Right atrium auricular region (tissue), 2 donors: ENCODE measurements at regions not wholly inside any gene's neighbourhood (a gene's known extent, or its start where the extent isn't known, plus 50 kb on each side); places are given as distances from the start of the nearest gene placed in this dataset.

Source experiments
- DNase-seq: peaks from one replicate; pipeline ENCODE4 v3.0.0-alpha.2; 2019; ENCODE audit warnings: low spot score
- H3K27ac ChIP-seq, 2 donors: fragments of 200-600 bp; sonication (generic); 1 replicate in 1 of 2; 2 replicates in 1 of 2; pipeline ENCODE4 v1.5.1; 2016 to 2019
- H3K27me3 ChIP-seq, 2 donors: fragments of 200-600 bp; sonication (generic); one replicate each; pipeline versions ENCODE4 v1.5.1 to v1.6.0; 2017 to 2019
- H3K36me3 ChIP-seq: fragments of 200-600 bp; sonication (generic); one replicate; pipeline ENCODE4 v1.5.1; 2016
- H3K4me1 ChIP-seq, 2 donors: fragments of 200-600 bp; sonication (generic); one replicate each; pipeline versions ENCODE4 v1.5.1 to v1.6.0; 2017 to 2019
- H3K4me3 ChIP-seq, 2 donors: fragments of 200-600 bp; sonication (generic); 1 replicate in 1 of 2; 2 replicates in 1 of 2; pipeline ENCODE4 v1.5.1; 2017 to 2019; ENCODE audit warnings: mild to moderate bottlenecking in 1 of 2, moderate library complexity in 1 of 2
- H3K9me3 ChIP-seq, 2 donors: fragments of 200-600 bp; sonication (generic); one replicate each; pipeline ENCODE4 v1.5.1; 2019
- TF ChIP-seq, protein P1 (sequence below), 2 donors: fragments of 200-600 bp; sonication (generic); IDR thresholded peaks; one replicate each; pipeline ENCODE4 v1.5.1; 2019; ENCODE audit warnings: antibody characterized with exemption in 2 of 2

DNA sequence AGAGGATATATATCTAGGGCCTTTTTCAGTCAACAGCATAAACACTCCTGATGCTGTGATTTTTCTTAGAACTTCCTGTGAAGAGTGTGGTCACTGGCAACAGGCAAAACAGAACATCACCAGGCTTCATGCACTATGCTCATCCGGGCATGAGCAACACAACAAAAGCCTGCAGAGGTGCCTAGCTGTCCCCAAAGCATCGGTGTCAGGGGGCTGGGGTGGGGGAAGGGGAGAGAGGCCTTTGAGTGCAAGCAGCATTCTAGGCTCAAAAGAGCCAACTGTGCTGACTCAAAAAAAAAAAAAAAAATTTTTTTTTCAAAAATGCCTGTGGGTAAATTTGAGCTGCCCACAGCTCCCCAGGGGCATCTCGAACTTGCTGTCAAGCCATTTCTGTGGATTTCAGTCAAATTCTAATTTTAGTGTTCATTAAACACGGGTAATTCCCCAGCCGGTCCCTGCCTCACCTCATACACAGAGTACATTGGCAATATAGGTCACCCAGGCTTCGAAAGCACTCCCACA, 194.6 kb upstream of the DYNLRB2 start:
- TF ChIP-seq, protein P1, sequence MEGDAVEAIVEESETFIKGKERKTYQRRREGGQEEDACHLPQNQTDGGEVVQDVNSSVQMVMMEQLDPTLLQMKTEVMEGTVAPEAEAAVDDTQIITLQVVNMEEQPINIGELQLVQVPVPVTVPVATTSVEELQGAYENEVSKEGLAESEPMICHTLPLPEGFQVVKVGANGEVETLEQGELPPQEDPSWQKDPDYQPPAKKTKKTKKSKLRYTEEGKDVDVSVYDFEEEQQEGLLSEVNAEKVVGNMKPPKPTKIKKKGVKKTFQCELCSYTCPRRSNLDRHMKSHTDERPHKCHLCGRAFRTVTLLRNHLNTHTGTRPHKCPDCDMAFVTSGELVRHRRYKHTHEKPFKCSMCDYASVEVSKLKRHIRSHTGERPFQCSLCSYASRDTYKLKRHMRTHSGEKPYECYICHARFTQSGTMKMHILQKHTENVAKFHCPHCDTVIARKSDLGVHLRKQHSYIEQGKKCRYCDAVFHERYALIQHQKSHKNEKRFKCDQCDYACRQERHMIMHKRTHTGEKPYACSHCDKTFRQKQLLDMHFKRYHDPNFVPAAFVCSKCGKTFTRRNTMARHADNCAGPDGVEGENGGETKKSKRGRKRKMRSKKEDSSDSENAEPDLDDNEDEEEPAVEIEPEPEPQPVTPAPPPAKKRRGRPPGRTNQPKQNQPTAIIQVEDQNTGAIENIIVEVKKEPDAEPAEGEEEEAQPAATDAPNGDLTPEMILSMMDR (IDR thresholded peaks at IDR 0.05) = no peak

DNA sequence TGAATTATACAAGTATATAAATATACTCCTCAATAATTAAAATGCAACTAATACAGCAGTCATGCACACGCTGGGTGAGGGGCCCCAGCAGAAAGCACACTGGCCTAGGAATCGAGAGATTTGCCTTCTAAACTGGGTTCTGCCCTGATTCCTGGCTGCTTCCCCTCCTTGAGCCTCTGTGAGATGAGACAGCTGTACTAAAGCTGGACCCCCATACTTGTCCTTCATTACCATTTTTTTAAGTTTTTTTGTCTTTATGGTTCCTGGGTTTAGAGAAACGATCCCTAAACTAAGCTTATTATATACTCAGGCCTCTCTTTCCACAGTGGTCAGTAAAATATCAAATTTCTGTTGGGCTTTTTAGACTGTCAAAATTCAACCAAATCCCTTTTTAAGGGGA, 195.1 kb upstream of the DYNLRB2 start:
- TF ChIP-seq, protein P1 (IDR thresholded peaks at IDR 0.05) = no peak
- no peaks in the 10 kb centered on the region for H3K36me3 ChIP-seq

More for the DNA sequence above, 194.6 kb upstream of the DYNLRB2 start:
- DNase-seq = no peak
- Histone ChIP-seq H3K9me3 (peaks cover 0 to 6% of the 10 kb centered on the region in 2 donors), H3K36me3 (no peaks in the 10 kb centered on the region), H3K4me3 (no peak overlapping the region), H3K27me3 (no peaks in the 10 kb centered on the region), H3K27ac (no peak overlapping the region), H3K4me1 (no peaks in the 10 kb centered on the region)

DNA sequence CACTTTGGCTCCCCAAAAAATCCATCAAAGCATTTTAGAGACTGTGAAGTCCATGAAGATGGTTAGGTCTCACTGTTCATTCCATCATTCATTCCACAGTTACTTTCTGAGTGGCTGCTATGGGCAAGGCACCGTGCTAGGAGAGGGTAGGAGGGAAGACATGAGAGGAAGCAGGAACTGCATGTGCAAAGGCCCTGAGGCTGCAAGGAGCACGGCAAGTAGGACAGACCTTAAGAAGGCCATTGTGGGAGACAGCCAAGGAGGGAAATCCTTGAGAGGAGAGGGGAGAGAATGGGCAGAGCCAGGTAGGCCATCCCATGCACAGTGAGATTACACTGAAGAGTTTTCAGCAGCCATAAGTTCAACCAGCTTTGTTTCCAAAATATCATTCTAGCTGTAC, 196.2 kb upstream of the DYNLRB2 start:
- H3K27me3 ChIP-seq = no peaks in the 10 kb centered on the region
- DNase-seq = no peak
- no peaks in the 10 kb centered on the region for H3K36me3 ChIP-seq
- H3K4me3 ChIP-seq = no peak overlapping the region
- H3K4me1 ChIP-seq = no peaks in the 10 kb centered on the region
- no peak overlapping the region for H3K27ac ChIP-seq
- TF ChIP-seq, protein P1 (IDR thresholded peaks at IDR 0.05) = no peak
- H3K9me3 ChIP-seq = peaks cover 0 to 6% of the 10 kb centered on the region in 2 donors

More for the DNA sequence above, 195.1 kb upstream of the DYNLRB2 start:
- no peaks in the 10 kb centered on the region for H3K27me3 ChIP-seq
- DNase-seq = no peak
- H3K4me1 ChIP-seq = no peaks in the 10 kb centered on the region
- H3K27ac ChIP-seq = no peak overlapping the region
- H3K4me3 ChIP-seq = no peak overlapping the region
- peaks cover 0 to 6% of the 10 kb centered on the region in 2 donors for H3K9me3 ChIP-seq

DNA sequence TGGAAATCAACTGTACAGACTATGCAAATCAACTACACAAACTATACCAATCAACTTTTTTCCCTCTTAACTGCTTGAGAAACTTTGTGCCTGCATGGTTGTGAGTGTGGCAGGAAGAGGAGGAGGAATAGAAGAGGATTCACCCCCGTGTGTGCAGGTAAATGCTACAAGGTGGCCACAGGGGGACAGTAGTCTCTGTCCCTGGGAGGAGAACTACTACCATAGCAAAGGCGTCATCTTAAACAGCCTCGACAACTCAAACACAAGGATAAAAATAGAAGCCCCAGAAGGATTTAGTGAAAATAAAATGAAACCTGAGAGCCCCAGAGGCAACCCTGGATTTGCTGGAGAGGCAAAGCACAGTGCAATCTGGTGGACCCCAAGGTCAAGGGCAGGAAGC, 199.5 kb upstream of the DYNLRB2 start:
- Histone ChIP-seq H3K4me1 (no peaks in the 10 kb centered on the region), H3K36me3 (no peaks in the 10 kb centered on the region), H3K27me3 (no peaks in the 10 kb centered on the region), H3K27ac (no peak overlapping the region), H3K9me3 (no peaks in the 10 kb centered on the region), H3K4me3 (no peak overlapping the region)
- TF ChIP-seq, protein P1 (IDR thresholded peaks at IDR 0.05) = no peak
- DNase-seq = no peak

DNA sequence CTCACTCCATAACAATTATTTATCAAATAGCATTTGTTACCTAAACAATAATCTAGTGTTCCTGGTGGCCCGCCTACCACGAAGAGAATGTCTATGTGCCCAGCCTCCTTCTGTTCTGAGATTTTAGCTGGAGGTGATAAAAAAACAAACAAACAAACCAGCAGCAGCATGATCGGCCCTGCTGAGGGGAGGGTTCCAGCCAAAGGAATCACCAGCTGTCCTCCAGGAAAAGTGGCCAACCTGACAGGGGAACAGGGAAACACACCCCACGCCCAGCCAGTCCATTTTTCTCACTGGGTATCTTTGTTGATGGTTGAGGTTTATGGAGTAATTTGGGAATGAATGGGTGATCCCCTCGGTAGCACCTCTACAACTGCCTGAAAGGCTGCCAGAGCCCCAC, 203.0 kb upstream of the DYNLRB2 start:
- no peak for DNase-seq
- Histone ChIP-seq H3K27me3 (no peaks in the 10 kb centered on the region), H3K9me3 (no peaks in the 10 kb centered on the region), H3K4me3 (no peak overlapping the region), H3K36me3 (no peaks in the 10 kb centered on the region), H3K27ac (no peak overlapping the region), H3K4me1 (no peaks in the 10 kb centered on the region)
- TF ChIP-seq, protein P1 (IDR thresholded peaks at IDR 0.05) = no peak

DNA sequence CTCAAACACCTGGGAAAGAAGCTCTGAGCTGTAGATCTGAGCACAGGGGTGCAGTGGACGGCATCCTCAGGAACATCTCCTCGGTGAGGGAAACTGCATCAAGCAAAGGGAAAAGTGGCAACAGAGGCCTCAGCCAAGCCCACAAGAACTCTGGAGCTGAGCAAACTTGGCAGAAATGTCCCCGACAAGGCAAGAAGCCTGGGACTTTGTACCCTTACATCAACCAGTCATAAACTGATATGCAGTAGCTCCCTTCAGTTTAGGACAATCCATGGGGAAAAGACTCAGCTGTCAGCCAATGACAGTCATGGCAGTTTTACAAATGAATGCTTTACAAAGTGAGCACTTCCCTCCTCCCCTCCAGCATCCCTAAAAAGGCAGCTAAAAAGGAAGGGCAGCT, 210.0 kb upstream of the DYNLRB2 start:
- H3K36me3 ChIP-seq = no peaks in the 10 kb centered on the region
- no peak overlapping the region for H3K4me3 ChIP-seq
- no peaks in the 10 kb centered on the region for H3K4me1 ChIP-seq
- H3K27ac ChIP-seq = no peak overlapping the region
- H3K27me3 ChIP-seq = no peaks in the 10 kb centered on the region
- H3K9me3 ChIP-seq = no peaks in the 10 kb centered on the region
- TF ChIP-seq, protein P1 (IDR thresholded peaks at IDR 0.05) = no peak
- no peak for DNase-seq
